Heart right ventricle (tissue), 16 donors: ENCODE measurements at regions not wholly inside any gene's neighbourhood (a gene's known extent, or its start where the extent isn't known, plus 50 kb on each side); places are given as distances from the start of the nearest gene placed in this dataset.

Experiments
- ATAC-seq, 8 donors: fragments of 200-7000 bp; cut with Tn5 transposase; one replicate each; pipeline ENCODE4 v1.9.1; 2020; ENCODE audit warnings: mild to moderate bottlenecking in 8 of 8, moderate library complexity in 8 of 8, moderate number of reproducible peaks in 1 of 8
- DNase-seq, 2 donors: peaks; one replicate each; pipeline ENCODE4 v3.0.0-alpha.2; 2020
- H3K27ac ChIP-seq, 10 donors: fragments of 200-600 bp; sonication (generic) in 2 of 10; one replicate each; pipeline versions ENCODE4 v1.5.0 to v1.8.0; 2020 to 2022; ENCODE audit warnings: mild to moderate bottlenecking in 3 of 10
- H3K27me3 ChIP-seq, 7 donors: fragments of 200-600 bp; one replicate each; pipeline ENCODE4 v1.8.0; 2021 to 2022; ENCODE audit warnings: mild to moderate bottlenecking in 2 of 7
- H3K36me3 ChIP-seq, 9 donors: fragments of 200-600 bp; sonication (generic) in 1 of 9; one replicate each; pipeline versions ENCODE4 v1.5.0 to v1.8.0; 2020 to 2022; ENCODE audit warnings: mild to moderate bottlenecking in 2 of 9
- H3K4me1 ChIP-seq, 9 donors: fragments of 200-600 bp; sonication (generic) in 1 of 9; one replicate each; pipeline versions ENCODE4 v1.5.0 to v1.8.0; 2020 to 2022; ENCODE audit warnings: mild to moderate bottlenecking in 4 of 9
- H3K4me3 ChIP-seq, 10 donors: fragments of 200-600 bp; sonication (generic) in 2 of 10; one replicate each; pipeline versions ENCODE4 v1.5.0 to v1.8.0; 2020 to 2022; ENCODE audit warnings: mild to moderate bottlenecking in 7 of 10, moderate library complexity in 2 of 10
- H3K9me3 ChIP-seq, 11 donors: fragments of 200-600 bp in 10 of 11; sonication (generic) in 2 of 11; one replicate each; pipeline versions ENCODE4 v1.5.0 to v1.8.0; 2013 to 2022; ENCODE audit warnings: mild to moderate bottlenecking in 2 of 11, control low read depth in 1 of 11, moderate library complexity in 1 of 11
- WGBS, 2 donors: extraction: QIAGEN DNeasy Blood & Tissue Kit; methylation state at CpG; one replicate each; pipeline ENCODE4 v1.1.7; 2013; ENCODE audit warnings: inconsistent platforms in 1 of 2; 5-methylcytosine and 5-hydroxymethylcytosine counted together
- intact Hi-C, 10 donors: fragments of 100-400 bp; cut with DNase I; formaldehyde crosslinking; loops; one replicate each; pipeline versions ENCODE4 v1.11.1 to v1.14.2; 2022
- TF ChIP-seq, protein P1 (sequence below), 9 donors: fragments of 200-600 bp; sonication (generic) in 2 of 9; IDR thresholded peaks; one replicate each; pipeline versions ENCODE4 v1.5.0 to v1.8.0; 2021 to 2022; ENCODE audit warnings: antibody characterized with exemption in 9 of 9, mild to moderate bottlenecking in 5 of 9, moderate library complexity in 1 of 9
- donor health status: Arrhythmogenic right ventricular cardiomyopathy.
- donor health status: ischemic (EF 13 %, LVEDD 7.1; RV severe dilation, severe dysfunction).
- donor health status: healthy with polysubstance abuse.
- donor health status: DM: no; HTN: yes; CAD: no.
- donor health status: DM: no; HTN: no; CAD: no.
- donor health status: ischemic (EF 25% LVEDD 6.9; RV normal size, moderate dysfunction).
- donor health status: ischemic (EF 25% LVEDD 5.7; RV mildly dilated, moderate dysfunction).
- donor health status: healthy.
- donor health status: DM: yes; HTN: yes; CAD: no.
- donor health status: Ischemic cardiomyopathy.
- donor health status: ischemic (EF 35%, LVEDD 5.7; RV mildly dilated, moderate dysfunction).
- donor health status: nonischemic (EF 11% LVEDD 7.7; RV severe dilation, severe dysfunction).
- donor health status: DM: yes; HTN: yes; CAD: no.
- donor health status: PGD.
- donor health status: ischemic (EF 29% LVEDD 5.4; RV normal size, mild dysfunction).
- donor health status: nonischemic (EF 23%, LVEDD 6.1; RV moderate dilation, normal function).

DNA sequence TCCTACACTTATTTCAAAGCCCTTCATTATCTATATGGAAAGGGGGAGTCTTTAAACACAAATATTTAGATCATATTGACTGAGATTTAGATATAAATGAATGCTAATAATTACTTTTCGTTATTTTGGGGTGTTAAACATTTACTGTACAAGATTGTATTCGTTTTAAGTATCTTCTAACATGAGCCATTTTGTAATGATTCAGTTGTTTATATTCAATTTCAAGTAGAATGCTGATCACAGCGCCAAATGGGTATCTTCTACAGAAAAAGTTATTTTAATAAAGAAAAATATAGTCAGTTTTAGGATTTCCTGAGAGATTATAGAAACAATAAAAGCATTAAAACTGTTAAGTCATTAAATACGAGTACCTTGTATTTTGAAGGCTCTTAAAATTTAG, 104.5 kb upstream of the HNRNPU start:
- WGBS, 2 donors: 35 to 39% methylated on average over 4 of the region's 4 CpGs
- H3K27me3 ChIP-seq: no peaks in the 10 kb centered on the region
- ATAC-seq (no peak), DNase-seq (no peak)
- intact Hi-C loops: loop anchor here in 6 of 10 donors (1.0 to 10.0 kb wide), 7 partner anchors 52 to 317 kb away; partner anchors contain the start of genes DESI2 (in 2 of the 6), HNRNPU (in 2 of the 6) and COX20 (in 1 of the 6)
- peaks cover 0 to 43% (median 35%) of the 10 kb centered on the region in 9 donors for H3K4me1 ChIP-seq
- H3K36me3 ChIP-seq: no peaks in the 10 kb centered on the region
- H3K9me3 ChIP-seq: no peaks in the 10 kb centered on the region
- H3K27ac ChIP-seq: peak overlapping the region; percentile 97 to 100 (median 100)
- TF ChIP-seq, protein P1, sequence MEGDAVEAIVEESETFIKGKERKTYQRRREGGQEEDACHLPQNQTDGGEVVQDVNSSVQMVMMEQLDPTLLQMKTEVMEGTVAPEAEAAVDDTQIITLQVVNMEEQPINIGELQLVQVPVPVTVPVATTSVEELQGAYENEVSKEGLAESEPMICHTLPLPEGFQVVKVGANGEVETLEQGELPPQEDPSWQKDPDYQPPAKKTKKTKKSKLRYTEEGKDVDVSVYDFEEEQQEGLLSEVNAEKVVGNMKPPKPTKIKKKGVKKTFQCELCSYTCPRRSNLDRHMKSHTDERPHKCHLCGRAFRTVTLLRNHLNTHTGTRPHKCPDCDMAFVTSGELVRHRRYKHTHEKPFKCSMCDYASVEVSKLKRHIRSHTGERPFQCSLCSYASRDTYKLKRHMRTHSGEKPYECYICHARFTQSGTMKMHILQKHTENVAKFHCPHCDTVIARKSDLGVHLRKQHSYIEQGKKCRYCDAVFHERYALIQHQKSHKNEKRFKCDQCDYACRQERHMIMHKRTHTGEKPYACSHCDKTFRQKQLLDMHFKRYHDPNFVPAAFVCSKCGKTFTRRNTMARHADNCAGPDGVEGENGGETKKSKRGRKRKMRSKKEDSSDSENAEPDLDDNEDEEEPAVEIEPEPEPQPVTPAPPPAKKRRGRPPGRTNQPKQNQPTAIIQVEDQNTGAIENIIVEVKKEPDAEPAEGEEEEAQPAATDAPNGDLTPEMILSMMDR (IDR thresholded peaks at IDR 0.05): no peak
- peak overlapping the region in 9 of 10 donors; percentile 59 to 80 (median 72) for H3K4me3 ChIP-seq

DNA sequence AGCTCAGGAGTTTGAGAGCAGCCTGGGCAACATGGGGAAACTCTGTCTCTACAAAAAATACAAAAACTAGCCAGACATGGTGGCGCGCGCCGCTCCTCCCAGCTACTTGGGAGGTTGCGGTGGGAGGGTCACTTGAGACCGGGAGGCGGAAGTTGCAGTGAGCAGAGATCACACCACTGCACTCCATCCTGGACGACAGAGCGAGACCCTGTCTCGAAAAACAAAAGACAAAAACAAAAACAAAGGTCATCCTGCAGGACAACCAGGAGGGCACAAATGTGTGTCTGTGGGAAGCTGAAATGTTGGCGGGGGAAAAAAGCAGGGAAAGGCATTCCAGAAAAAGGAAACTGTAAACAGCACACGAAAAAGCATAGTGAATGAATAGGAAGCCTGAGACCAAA, 104.1 kb upstream of the HNRNPU start:
- H3K27me3 ChIP-seq: no peaks in the 10 kb centered on the region
- ATAC-seq: no peak
- TF ChIP-seq, protein P1 (IDR thresholded peaks at IDR 0.05): no peak
- H3K4me3 ChIP-seq: peak overlapping the region in 7 of 10 donors; percentile 59 to 80 (median 72)
- WGBS, 2 donors: 45 to 51% methylated on average over 12 of the region's 12 CpGs
- peak in 1 of 2 donors; percentile 30 for DNase-seq
- H3K9me3 ChIP-seq: no peaks in the 10 kb centered on the region
- peak overlapping the region; percentile 97 to 100 (median 100) for H3K27ac ChIP-seq
- H3K4me1 ChIP-seq: peaks cover 0 to 47% (median 39%) of the 10 kb centered on the region in 9 donors
- intact Hi-C loops: loop anchor here in 5 of 10 donors (5.0 to 10.0 kb wide), 6 partner anchors 51 to 316 kb away; partner anchors contain the start of genes DESI2 (in 2 of the 5), COX20 (in 1 of the 5) and HNRNPU (in 1 of the 5)
- no peaks in the 10 kb centered on the region for H3K36me3 ChIP-seq

DNA sequence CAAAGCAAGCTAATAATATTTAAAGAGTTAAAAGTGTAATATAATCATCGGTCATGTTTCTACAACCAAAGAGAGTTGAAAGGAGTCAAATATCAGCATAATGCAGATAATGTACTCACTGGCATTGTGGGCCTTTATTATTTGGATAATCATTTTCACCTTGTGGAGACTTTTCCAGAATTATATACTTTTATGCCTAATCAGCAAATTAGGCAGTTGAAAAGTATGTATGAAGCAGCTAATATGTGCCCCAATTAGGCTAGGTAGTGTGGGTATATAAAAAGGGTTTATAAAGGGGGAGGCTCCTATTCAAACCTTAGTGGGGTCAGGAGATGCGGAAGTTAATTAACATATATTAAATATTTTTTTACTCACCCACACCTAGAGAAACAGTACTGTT, 102.8 kb upstream of the HNRNPU start:
- Histone ChIP-seq H3K27me3 (no peaks in the 10 kb centered on the region), H3K4me1 (peaks cover 0 to 51% (median 35%) of the 10 kb centered on the region in 9 donors), H3K4me3 (no peak overlapping the region), H3K36me3 (no peaks in the 10 kb centered on the region), H3K9me3 (no peaks in the 10 kb centered on the region), H3K27ac (no peak overlapping the region)
- intact Hi-C loops: loop anchor here in 5 of 10 donors (5.0 to 10.0 kb wide), 6 partner anchors 50 to 315 kb away; partner anchors contain the start of genes DESI2 (in 2 of the 5), COX20 (in 1 of the 5) and HNRNPU (in 1 of the 5)
- no peak for DNase-seq
- TF ChIP-seq, protein P1 (IDR thresholded peaks at IDR 0.05): no peak
- 85 to 88% methylated on average over 2 of the region's 2 CpGs for WGBS, 2 donors
- ATAC-seq: no peak

DNA sequence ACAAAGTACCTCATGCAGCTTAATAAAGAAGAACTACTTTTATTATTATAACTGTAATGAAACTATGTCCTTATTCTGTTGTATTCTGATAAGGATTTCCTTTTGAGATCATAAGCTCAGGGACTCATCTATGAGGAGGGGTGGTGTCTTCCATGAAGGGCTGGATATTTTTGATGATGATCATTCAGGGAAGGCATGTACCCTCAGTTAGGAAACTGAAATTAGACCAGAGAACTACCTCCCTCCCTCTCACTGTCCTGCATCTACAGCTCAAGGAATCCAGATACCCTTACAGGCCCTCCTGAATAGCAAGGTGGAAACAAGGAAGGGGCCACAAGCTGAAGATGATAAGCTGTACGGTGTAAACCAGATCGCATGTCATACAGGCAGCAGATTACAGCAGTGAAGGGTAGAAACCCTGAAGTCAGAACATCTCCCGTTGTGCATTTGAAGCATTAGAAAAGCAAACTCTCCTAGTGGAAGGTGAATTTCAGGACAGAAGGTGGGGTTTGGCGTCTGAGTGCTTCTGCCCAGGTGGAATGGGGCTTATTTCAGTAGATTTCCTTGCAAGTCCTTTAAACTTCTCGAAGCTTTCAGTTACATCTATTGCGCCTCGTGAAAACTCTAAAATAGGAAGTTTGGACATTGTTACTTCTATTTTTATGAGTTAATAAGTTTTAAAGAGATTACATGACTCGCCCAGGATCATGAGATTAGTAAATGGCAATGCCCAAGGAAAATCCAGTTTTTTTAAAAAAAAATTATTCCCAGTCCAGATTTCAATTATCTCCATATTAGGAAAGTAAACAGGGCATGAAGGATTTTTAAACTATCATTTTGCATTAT, 101.1 kb upstream of the HNRNPU start:
- TF ChIP-seq, protein P1 (IDR thresholded peaks at IDR 0.05): no peak
- Histone ChIP-seq H3K4me1 (peaks cover 0 to 56% (median 29%) of the 10 kb centered on the region in 9 donors), H3K36me3 (no peaks in the 10 kb centered on the region), H3K27me3 (no peaks in the 10 kb centered on the region), H3K9me3 (no peaks in the 10 kb centered on the region), H3K27ac (peak overlapping the region in 8 of 10 donors; percentile 33 to 76 (median 45)), H3K4me3 (no peak overlapping the region)
- ATAC-seq (peak in 1 of 8 donors; percentile 41), DNase-seq (no peak)
- intact Hi-C loops: loop anchor here in 5 of 10 donors (5.0 to 10.0 kb wide), 6 partner anchors 48 to 313 kb away; partner anchors contain the start of genes DESI2 (in 2 of the 5), COX20 (in 1 of the 5) and HNRNPU (in 1 of the 5)
- WGBS, 2 donors: 65% methylated on average over 8 of the region's 8 CpGs
